ENCODE measurements at regions not wholly inside any gene's neighbourhood (a gene's known extent, or its start where the extent isn't known, plus 50 kb on each side); places are given as distances from the start of the nearest gene placed in this dataset.
"Not testable (repeated sequence)": the region's sequence is repeated elsewhere in the genome, so short reads cannot be mapped to it uniquely, and the experiment has no call there.

GRCh38 chr4:3882316-3882885 lies 116.2 kb downstream of the ADRA2C start:
- DNase-seq = not testable (repeated sequence)

- not testable (repeated sequence) for DNase-seq
These were observed 118.1 kb downstream of the ADRA2C start for GRCh38 chr4:3884261-3884660.

DNA sequence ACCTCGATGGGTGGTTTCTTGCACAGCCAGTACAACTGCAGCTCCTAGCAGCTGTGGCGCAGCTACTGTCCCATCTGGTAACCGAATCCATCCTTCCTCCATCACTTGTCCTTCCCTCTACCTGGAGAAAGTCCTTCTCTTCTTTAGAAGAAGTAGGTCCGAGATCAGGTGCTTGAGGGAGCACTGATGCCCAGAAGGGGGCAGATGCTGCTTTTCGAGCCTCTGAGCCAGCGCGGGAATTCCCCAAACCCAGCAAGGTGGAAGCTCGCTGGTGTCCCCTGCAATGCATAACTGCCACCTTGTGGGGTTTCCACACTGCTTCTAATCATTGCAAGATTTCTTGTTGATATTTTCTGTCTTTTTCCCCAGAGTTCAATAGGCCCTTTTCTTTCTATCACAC lies 127.4 kb downstream of the ADRA2C start:
- DNase-seq = not testable (repeated sequence)

- DNase-seq = not testable (repeated sequence)
These were observed 128.1 kb downstream of the ADRA2C start for GRCh38 chr4:3894086-3894959.

DNA sequence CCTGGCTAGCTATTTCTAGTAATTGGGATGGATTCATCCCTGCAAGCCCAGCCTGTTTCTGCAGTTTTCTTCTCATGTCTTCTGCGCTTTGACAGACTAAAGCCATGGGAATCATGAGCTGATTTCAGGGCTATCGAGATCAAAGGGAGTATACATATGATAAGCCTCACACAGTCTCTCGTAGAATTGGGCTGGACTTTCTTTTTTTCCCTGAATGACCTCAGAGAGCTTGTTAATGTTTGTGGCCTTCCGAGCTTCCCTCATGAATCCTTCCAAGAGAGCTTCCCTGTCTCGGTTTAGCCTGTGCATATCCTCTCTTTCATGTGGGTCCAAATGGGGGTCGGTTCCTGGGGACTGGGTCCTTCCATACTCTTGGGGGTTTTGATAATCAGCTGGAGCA lies 130.3 kb downstream of the ADRA2C start:
- DNase-seq = no peak

GRCh38 chr4:3896871-3897578 lies 130.8 kb downstream of the ADRA2C start:
- DNase-seq = not testable (repeated sequence)

DNA sequence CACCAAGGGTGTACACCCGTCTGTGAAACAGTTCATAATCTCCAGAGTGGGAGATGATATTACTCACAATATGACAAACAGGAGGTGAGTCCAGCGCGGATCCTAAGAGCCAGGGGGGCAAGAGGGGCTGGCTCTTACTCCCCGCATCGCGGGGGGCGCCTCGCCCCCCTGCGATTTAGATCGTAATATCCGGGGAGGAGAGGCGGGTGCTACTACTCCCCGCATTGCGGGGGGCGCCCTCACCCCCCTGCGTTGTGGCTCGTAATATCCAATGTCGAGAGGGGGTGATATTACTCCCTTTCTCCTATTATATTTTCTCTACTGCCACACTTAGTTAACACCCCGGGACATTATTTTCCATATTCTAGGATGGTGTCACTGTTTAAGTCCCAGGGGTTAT lies 131.9 kb downstream of the ADRA2C start:
- DNase-seq = no peak

GRCh38 chr4:3898928-3899327 lies 132.7 kb downstream of the ADRA2C start:
- not testable (repeated sequence) for DNase-seq

- DNase-seq = not testable (repeated sequence)
These were observed 138.2 kb downstream of the ADRA2C start for GRCh38 chr4:3904264-3904955.

DNA sequence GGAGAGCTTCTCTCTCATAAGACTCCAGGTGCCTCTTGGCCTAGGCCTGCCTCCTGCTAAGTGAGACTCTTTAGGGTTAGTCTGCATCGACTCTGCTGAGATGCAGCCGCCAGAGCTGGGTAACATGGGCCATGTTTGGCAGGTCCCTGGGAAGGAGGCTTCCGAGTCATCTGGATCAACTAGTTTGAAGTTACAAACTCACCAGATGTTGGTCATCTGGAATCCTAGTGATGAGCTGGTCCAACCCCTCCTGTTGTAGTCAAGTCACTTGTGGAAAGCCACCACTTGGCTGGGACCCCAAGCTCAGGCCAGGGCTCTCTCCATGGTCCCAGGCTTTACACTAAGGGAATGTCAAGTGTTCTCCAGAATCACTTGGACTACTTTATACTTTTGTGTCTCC lies 143.4 kb downstream of the ADRA2C start:
- not testable (repeated sequence) for DNase-seq

DNA sequence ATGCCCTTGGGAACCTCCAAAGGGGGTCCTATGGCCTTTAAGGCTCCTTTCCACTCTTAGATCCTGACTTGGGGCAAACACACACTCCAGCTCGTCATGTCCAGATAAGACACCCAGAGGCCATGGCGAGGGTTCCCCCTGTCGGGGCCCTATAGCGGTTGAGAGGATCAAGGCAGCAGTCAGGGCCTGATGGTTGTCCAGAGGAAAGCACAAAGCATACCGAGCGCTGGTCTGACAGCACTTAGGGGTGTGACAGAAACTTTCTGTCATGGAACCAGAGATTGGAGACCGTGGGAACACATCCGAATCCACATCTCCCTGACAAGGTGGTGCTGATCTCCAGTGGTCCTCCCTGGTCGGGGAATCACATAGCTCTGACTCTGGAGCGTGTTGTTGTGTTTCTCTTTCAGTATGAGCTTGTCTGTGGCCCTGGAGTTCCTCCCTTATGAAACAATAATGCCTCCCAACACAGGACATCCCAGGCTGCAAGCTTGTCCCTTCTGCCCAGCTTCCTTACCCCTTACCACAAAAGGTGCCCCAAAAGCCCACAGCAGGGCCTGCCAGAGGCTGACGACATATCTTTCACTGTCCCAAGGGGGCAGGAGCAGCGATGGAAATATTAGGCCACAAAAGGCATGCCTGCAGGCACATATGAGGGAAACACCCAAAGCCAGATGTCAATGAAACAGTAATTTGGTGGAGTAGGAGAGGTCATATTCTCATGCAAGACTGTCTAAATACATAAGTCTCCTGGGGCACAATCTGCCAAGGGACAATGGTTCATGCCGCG lies 144.2 kb downstream of the ADRA2C start:
- DNase-seq = not testable (repeated sequence)

GRCh38 chr4:3911252-3911856 lies 145.2 kb downstream of the ADRA2C start:
- no peak for DNase-seq

DNA sequence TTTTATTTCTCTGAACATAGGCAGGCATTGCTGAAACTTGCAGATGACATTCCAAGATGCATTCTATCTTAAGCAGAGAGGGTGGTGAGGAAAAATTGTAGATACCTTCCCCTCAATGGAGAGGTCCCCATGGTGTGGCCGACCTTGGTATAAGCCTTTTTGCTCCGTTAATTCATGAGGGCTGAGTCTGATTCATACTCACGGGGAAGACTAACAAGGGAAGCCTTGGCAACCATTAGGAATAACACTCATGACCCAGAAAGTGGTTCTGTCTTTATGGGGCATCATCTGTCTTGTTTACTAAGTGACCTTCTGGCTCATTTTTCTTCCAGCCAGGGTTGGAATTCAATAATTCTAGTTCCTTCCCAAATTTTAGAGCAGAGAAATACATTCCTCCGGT lies 148.3 kb downstream of the ADRA2C start:
- DNase-seq = not testable (repeated sequence)

GRCh38 chr4:3919509-3919908 lies 153.3 kb downstream of the ADRA2C start:
- not testable (repeated sequence) for DNase-seq

- DNase-seq = not testable (repeated sequence)
These were observed 155.7 kb downstream of the ADRA2C start for GRCh38 chr4:3921902-3922301.

DNA sequence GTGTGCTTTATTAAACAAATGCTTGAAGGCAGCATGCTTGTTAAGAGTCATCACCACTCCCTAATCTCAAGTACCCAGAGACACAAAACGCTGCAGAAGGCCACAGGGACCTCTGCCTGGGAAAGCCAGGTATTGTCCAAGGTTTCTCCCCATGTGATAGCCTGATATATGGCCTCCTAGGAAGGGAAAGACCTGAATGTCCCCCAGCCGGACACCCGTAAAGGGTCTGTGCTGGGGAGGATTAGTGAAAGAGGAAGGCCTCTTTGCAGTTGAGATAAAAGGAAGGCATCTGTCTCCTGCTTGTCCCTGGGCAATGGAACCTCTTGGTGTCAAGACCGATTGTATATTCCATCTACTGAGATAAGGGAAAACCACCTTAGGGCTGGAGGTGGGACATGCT lies 159.7 kb downstream of the ADRA2C start:
- not testable (repeated sequence) for DNase-seq

DNA sequence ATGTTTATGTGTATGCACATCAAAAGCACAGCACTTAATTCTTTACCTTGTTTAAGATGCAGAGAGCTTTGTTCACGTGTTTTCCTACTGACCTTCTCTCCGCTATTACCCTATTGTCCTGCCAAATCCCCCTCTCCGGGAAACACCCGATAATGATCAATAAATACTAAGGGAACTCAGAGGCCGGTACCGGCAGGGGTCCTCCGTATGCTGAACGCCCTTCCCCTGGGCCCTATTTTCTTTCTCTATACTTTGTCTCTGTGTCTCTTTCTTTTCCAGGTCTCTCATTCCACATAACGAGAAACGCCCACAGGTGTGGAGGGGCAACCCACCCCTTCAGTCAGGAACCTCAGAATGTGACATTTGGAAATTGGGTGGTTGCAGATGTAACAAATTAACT lies 160.1 kb downstream of the ADRA2C start:
- not testable (repeated sequence) for DNase-seq

GRCh38 chr4:3926969-3927755 lies 161.0 kb downstream of the ADRA2C start:
- DNase-seq = not testable (repeated sequence)

DNA sequence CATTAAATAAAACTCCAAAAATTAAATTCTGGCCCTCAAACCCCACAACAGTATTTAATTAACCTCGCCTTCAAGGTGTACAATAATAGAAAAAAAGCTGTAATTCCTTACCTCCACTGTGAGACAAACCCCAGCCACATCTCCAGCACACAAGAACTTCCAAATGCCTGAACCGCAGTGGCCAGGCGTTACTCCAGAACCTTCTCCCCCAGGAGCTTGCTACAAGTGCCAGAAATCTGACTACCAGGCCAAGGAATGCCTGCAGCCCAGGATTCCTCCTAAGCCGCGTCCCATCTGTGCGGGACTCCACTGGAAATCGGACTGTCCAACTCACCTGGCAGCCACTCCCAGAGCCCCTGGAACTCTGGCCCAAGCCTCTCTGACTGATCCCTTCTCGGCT lies 163.2 kb downstream of the ADRA2C start:
- not testable (repeated sequence) for DNase-seq

DNA sequence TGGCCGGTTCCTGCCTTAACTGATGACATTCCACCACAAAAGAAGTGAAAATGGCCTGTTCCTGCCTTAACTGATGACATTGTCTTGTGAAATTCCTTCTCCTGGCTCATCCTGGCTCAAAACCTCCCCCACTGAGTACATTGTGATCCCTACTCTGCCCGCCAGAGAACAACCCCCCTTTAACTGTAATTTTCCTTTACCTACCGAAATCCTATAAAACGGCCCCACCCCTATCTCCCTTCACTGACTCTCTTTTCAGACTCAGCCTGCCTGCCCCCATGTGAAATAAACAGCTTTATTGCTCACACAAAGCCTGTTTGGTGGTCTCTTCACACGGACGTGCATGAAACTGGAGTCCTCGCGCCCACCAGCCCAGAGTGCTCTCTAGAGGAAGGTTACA lies 166.5 kb downstream of the ADRA2C start:
- not testable (repeated sequence) for DNase-seq

DNA sequence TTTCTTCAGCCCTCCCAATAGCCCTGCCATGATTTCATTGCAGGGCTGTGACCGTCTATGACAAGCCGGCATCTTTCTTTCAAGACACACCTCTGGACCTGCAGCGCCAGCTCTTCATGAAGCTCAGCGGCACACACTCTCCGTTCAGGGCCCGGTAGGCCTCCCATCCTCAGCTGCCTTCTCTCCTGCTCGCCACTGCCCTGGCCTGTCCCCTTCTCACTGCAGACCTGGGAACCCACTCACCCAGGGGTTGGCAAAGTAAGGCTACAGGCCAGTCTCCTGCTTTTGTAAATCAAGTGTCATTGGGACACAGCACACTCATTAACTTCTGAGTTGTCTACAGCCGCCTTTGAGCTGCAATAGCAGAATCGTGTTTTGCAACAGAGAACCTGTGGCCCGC lies 169.2 kb downstream of the ADRA2C start:
- DNase-seq = not testable (repeated sequence)
